B cell (primary cell): ENCODE measurements at regions not wholly inside any gene's neighbourhood (a gene's known extent, or its start where the extent isn't known, plus 50 kb on each side); places are given as distances from the start of the nearest gene placed in this dataset.

ENCODE experiments used
- CTCF ChIP-seq: fragments of 200-600 bp; IDR thresholded peaks from one replicate; pipeline ENCODE4 v1.8.0; 2022; ENCODE audit warnings: antibody characterized with exemption, mild to moderate bottlenecking
- EZH2 ChIP-seq: IDR thresholded peaks from 2 replicates; pipeline ENCODE4 v1.6.1; 2012; ENCODE audit warnings: borderline replicate concordance, low read depth, mild to moderate bottlenecking, moderate library complexity, low read length; ENCODE audit not compliant: insufficient read depth, poor library complexity, severe bottlenecking

GRCh38 chr2:226560325-226560724 lies 239.3 kb downstream of the IRS1 start:
- no peak for TF ChIP-seq CTCF
- no peak for TF ChIP-seq EZH2
